WTC11 (cell line): ENCODE measurements at regions not wholly inside any gene's neighbourhood (a gene's known extent, or its start where the extent isn't known, plus 50 kb on each side); places are given as distances from the start of the nearest gene placed in this dataset.

Source experiments
- ATAC-seq: fragments of 200-7000 bp; cut with Tn5 transposase; 2 replicates; pipeline ENCODE4 v1.10.0; 2021; ENCODE audit warnings: mild to moderate bottlenecking, moderate library complexity
- CTCF ChIA-PET: fragments of 300-600 bp; sonication (Branson Sonifier 250); formaldehyde crosslinking; loops from one replicate; lab custom pipeline; 2021; ENCODE audit warnings: antibody characterized with exemption; lab: Charles Lee
- POLR2A ChIA-PET: fragments of 350-600 bp; sonication (Branson Sonifier 250); formaldehyde crosslinking; loops from one replicate; lab custom pipeline; 2021; ENCODE audit warnings: antibody characterized with exemption; lab: Charles Lee
- DNase-seq: peaks from one replicate; pipeline ENCODE4 v3.0.0; 2021; ENCODE audit warnings: low spot score
- H3K27ac Mint-ChIP-seq: 2 replicates; pipeline ENCODE4 v1.8.0; 2021; ENCODE audit warnings: mixed read lengths
- H3K27me3 Mint-ChIP-seq: 2 replicates; pipeline ENCODE4 v1.8.0; 2021; ENCODE audit warnings: low read depth, mild to moderate bottlenecking, moderate library complexity, mixed read lengths
- H3K36me3 Mint-ChIP-seq: 2 replicates; pipeline ENCODE4 v1.8.0; 2021; ENCODE audit warnings: mixed read lengths
- H3K4me1 Mint-ChIP-seq: 2 replicates; pipeline ENCODE4 v1.8.0; 2022; ENCODE audit warnings: mixed read lengths
- H3K4me3 Mint-ChIP-seq: 2 replicates; pipeline ENCODE4 v1.8.0; 2021; ENCODE audit warnings: mild to moderate bottlenecking, moderate library complexity, mixed read lengths
- H3K9me3 Mint-ChIP-seq: 2 replicates; pipeline ENCODE4 v1.8.0; 2021; ENCODE audit warnings: mixed read lengths
- CBFB ChIP-seq: sonication (generic); formaldehyde crosslinking; IDR thresholded peaks from 2 replicates; pipeline ENCODE4 v1.8.1; 2022; ENCODE audit warnings: mild to moderate bottlenecking, low read depth, missing genetic modification reagents
- CREM ChIP-seq: sonication (generic); formaldehyde crosslinking; IDR thresholded peaks from 2 replicates; pipeline ENCODE4 v1.8.1; 2022; ENCODE audit warnings: mild to moderate bottlenecking, missing genetic modification reagents, moderate library complexity
- E2F4 ChIP-seq: sonication (generic); formaldehyde crosslinking; IDR thresholded peaks from 2 replicates; pipeline ENCODE4 v1.8.1; 2022; ENCODE audit warnings: low read depth, mild to moderate bottlenecking, moderate library complexity, missing genetic modification reagents, borderline replicate concordance
- E2F5 ChIP-seq: sonication (generic); formaldehyde crosslinking; IDR thresholded peaks from 2 replicates; pipeline ENCODE4 v1.8.1; 2022; ENCODE audit warnings: mild to moderate bottlenecking, moderate library complexity, missing genetic modification reagents
- EMX1 ChIP-seq: fragments of 250-450 bp; sonication (Bioruptor Pico); IDR thresholded peaks from 2 replicates; pipeline ENCODE4 v1.8.0; 2021; ENCODE audit warnings: mild to moderate bottlenecking
- ERG ChIP-seq: fragments of 250-450 bp; sonication (Bioruptor Pico); IDR thresholded peaks from 2 replicates; pipeline ENCODE4 v1.8.0; 2021; ENCODE audit warnings: mild to moderate bottlenecking
- ESRRA ChIP-seq: sonication (generic); formaldehyde crosslinking; IDR thresholded peaks from 2 replicates; pipeline ENCODE4 v1.8.1; 2022; ENCODE audit warnings: mild to moderate bottlenecking, missing genetic modification reagents, borderline replicate concordance
- FOXP1 ChIP-seq: sonication (generic); formaldehyde crosslinking; IDR thresholded peaks from 2 replicates; pipeline ENCODE4 v1.8.0; 2022; ENCODE audit warnings: missing genetic modification reagents, mild to moderate bottlenecking, moderate library complexity, borderline replicate concordance
- HMGA2 ChIP-seq: fragments of 250-450 bp; sonication (Bioruptor Pico); IDR thresholded peaks from 2 replicates; pipeline ENCODE4 v1.4.0; 2021; ENCODE audit warnings: mild to moderate bottlenecking, moderate library complexity
- JAZF1 ChIP-seq: fragments of 250-450 bp; sonication (Bioruptor Pico); IDR thresholded peaks from 2 replicates; pipeline ENCODE4 v1.9.0; 2021; ENCODE audit warnings: moderate library complexity, mild to moderate bottlenecking, inconsistent platforms
- NFE2L1 ChIP-seq: sonication (generic); formaldehyde crosslinking; IDR thresholded peaks from 2 replicates; pipeline ENCODE4 v1.8.1; 2023; ENCODE audit warnings: missing genetic modification reagents
- NFYB ChIP-seq: sonication (generic); formaldehyde crosslinking; conservative IDR thresholded peaks from 2 replicates; pipeline ENCODE4 v1.8.0; 2022; ENCODE audit warnings: low read depth, missing genetic modification reagents
- NR3C1 ChIP-seq: sonication (generic); formaldehyde crosslinking; conservative IDR thresholded peaks from 2 replicates; pipeline ENCODE4 v1.8.1; 2023; ENCODE audit warnings: low read depth, mild to moderate bottlenecking, missing genetic modification reagents
- OVOL2 ChIP-seq: fragments of 250-450 bp; sonication (Bioruptor Pico); IDR thresholded peaks from 2 replicates; pipeline ENCODE4 v1.9.0; 2021; ENCODE audit warnings: mild to moderate bottlenecking, borderline replicate concordance
- PRDM15 ChIP-seq: sonication (generic); formaldehyde crosslinking; IDR thresholded peaks from 2 replicates; pipeline ENCODE4 v1.8.0; 2022; ENCODE audit warnings: missing genetic modification reagents
- RELA ChIP-seq: sonication (generic); formaldehyde crosslinking; IDR thresholded peaks from 2 replicates; pipeline ENCODE4 v1.8.1; 2022; ENCODE audit warnings: missing genetic modification reagents, mild to moderate bottlenecking, borderline replicate concordance
- RORB ChIP-seq: fragments of 250-450 bp; sonication (Bioruptor Pico); IDR thresholded peaks from 2 replicates; pipeline ENCODE4 v1.9.0; 2021; ENCODE audit warnings: mild to moderate bottlenecking
- SMAD3 ChIP-seq: sonication (generic); formaldehyde crosslinking; IDR thresholded peaks from 2 replicates; pipeline ENCODE4 v1.8.0; 2022; ENCODE audit warnings: missing genetic modification reagents, mild to moderate bottlenecking, borderline replicate concordance
- SMAD4 ChIP-seq: sonication (generic); formaldehyde crosslinking; IDR thresholded peaks from 2 replicates; pipeline ENCODE4 v1.8.0; 2022; ENCODE audit warnings: mild to moderate bottlenecking, missing genetic modification reagents
- TEAD4 ChIP-seq: sonication (generic); formaldehyde crosslinking; IDR thresholded peaks from 2 replicates; pipeline ENCODE4 v1.8.0; 2022; ENCODE audit warnings: mild to moderate bottlenecking, missing genetic modification reagents
- USF2 ChIP-seq: sonication (generic); formaldehyde crosslinking; IDR thresholded peaks from 2 replicates; pipeline ENCODE4 v1.8.1; 2023; ENCODE audit warnings: mild to moderate bottlenecking, missing genetic modification reagents, moderate library complexity
- ZBTB21 ChIP-seq: sonication (generic); formaldehyde crosslinking; IDR thresholded peaks from 2 replicates; pipeline ENCODE4 v1.8.1; 2023; ENCODE audit warnings: mild to moderate bottlenecking, missing genetic modification reagents, borderline replicate concordance
- ZBTB43 ChIP-seq: sonication (generic); formaldehyde crosslinking; IDR thresholded peaks from 2 replicates; pipeline ENCODE4 v1.8.1; 2023; ENCODE audit warnings: mild to moderate bottlenecking, missing genetic modification reagents
- ZMAT4 ChIP-seq: fragments of 250-450 bp; sonication (Bioruptor Pico); IDR thresholded peaks from 2 replicates; pipeline ENCODE4 v1.9.0; 2021; ENCODE audit warnings: mild to moderate bottlenecking
- ZNF121 ChIP-seq: sonication (generic); formaldehyde crosslinking; IDR thresholded peaks from 2 replicates; pipeline ENCODE4 v1.8.0; 2023; ENCODE audit warnings: missing genetic modification reagents
- ZNF138 ChIP-seq: sonication (generic); formaldehyde crosslinking; conservative IDR thresholded peaks from 2 replicates; pipeline ENCODE4 v1.8.1; 2022; ENCODE audit warnings: mild to moderate bottlenecking, moderate library complexity, missing genetic modification reagents
- ZNF219 ChIP-seq: sonication (generic); formaldehyde crosslinking; IDR thresholded peaks from 2 replicates; pipeline ENCODE4 v1.8.0; 2023; ENCODE audit warnings: missing genetic modification reagents, mild to moderate bottlenecking, borderline replicate concordance
- ZNF263 ChIP-seq: sonication (generic); formaldehyde crosslinking; IDR thresholded peaks from 2 replicates; pipeline ENCODE4 v1.8.1; 2022; ENCODE audit warnings: low read depth, mild to moderate bottlenecking, moderate library complexity, missing genetic modification reagents
- ZNF317 ChIP-seq: sonication (generic); formaldehyde crosslinking; IDR thresholded peaks from 2 replicates; pipeline ENCODE4 v1.8.1; 2023; ENCODE audit warnings: low read depth, mild to moderate bottlenecking, moderate library complexity, missing genetic modification reagents, borderline replicate concordance

- Mint-ChIP-seq H3K27ac (no peak overlapping the region), H3K27me3 (no peaks in the 10 kb centered on the region), H3K9me3 (no peaks in the 10 kb centered on the region; the same call in 1 of the 2 replicates), H3K36me3 (no peaks in the 10 kb centered on the region), H3K4me3 (no peak overlapping the region), H3K4me1 (no peaks in the 10 kb centered on the region)
- POLR2A ChIA-PET, result interaction anchor here (0.9 kb wide), 1 partner anchor 25 kb away, joined by 3 read pairs; no protein-coding TSS in a partner anchor
- CTCF ChIA-PET, result no interaction called here
- no peak for TF ChIP-seq SMAD4 (CRISPR knock-in tag)
- TF ChIP-seq HMGA2 (CRISPR knock-in tag), result no peak
- TF ChIP-seq NFYB, result no peak
- TF ChIP-seq NR3C1 (CRISPR knock-in tag), result no peak
- TF ChIP-seq ESRRA, result no peak
- TF ChIP-seq FOXP1 (CRISPR knock-in tag), result no peak
- no peak for TF ChIP-seq CREM (CRISPR knock-in tag)
- TF ChIP-seq OVOL2, result no peak
- no peak for TF ChIP-seq E2F5
- no peak for TF ChIP-seq ZBTB21
- no peak for TF ChIP-seq JAZF1 (CRISPR knock-in tag)
- no peak for TF ChIP-seq ERG (CRISPR knock-in tag)
- TF ChIP-seq ZNF138 (CRISPR knock-in tag), result no peak
- no peak for TF ChIP-seq EMX1 (CRISPR knock-in tag)
- TF ChIP-seq TEAD4 (CRISPR knock-in tag), result no peak
- TF ChIP-seq E2F4 (CRISPR knock-in tag), result no peak
- no peak for TF ChIP-seq ZNF263 (CRISPR knock-in tag)
- ATAC-seq (no peak), DNase-seq (no peak)
Observed at GRCh38 chr2:41895334-41895664, 152.5 kb upstream of the PKDCC start.

GRCh38 chr2:41896186-41896846 is 151.5 kb upstream of the PKDCC start:
- no peaks in the 10 kb centered on the region for H3K27me3 Mint-ChIP-seq
- TF ChIP-seq ZNF317 (CRISPR knock-in tag) (no peak), ZNF121 (CRISPR knock-in tag) (no peak), CBFB (CRISPR knock-in tag) (no peak), RORB (CRISPR knock-in tag) (no peak), RELA (CRISPR knock-in tag) (no peak), ZMAT4 (CRISPR knock-in tag) (no peak), ZBTB43 (CRISPR knock-in tag) (no peak), SMAD3 (CRISPR knock-in tag) (no peak), PRDM15 (CRISPR knock-in tag) (no peak), NFE2L1 (CRISPR knock-in tag) (no peak), USF2 (no peak), ZNF219 (CRISPR knock-in tag) (no peak)

More at GRCh38 chr2:41896186-41896846, 151.5 kb upstream of the PKDCC start:
- ATAC-seq (no peak), DNase-seq (no peak)
- Mint-ChIP-seq H3K36me3 (no peaks in the 10 kb centered on the region), H3K27ac (no peak overlapping the region), H3K9me3 (no peaks in the 10 kb centered on the region; the same call in 1 of the 2 replicates), H3K4me3 (no peak overlapping the region), H3K4me1 (no peaks in the 10 kb centered on the region)
- POLR2A ChIA-PET, result interaction anchor here (1.1 kb wide), 1 partner anchor 134 kb away, joined by 3 read pairs; no protein-coding TSS in a partner anchor
- CTCF ChIA-PET, result interaction anchor here (0.7 to 2.5 kb wide), 2 partner anchors 27 to 163 kb away, joined by 3 to 5 read pairs; no protein-coding TSS in a partner anchor
